Cardiac fibroblast (primary cell): ENCODE measurements at regions not wholly inside any gene's neighbourhood (a gene's known extent, or its start where the extent isn't known, plus 50 kb on each side); places are given as distances from the start of the nearest gene placed in this dataset.

Experiments used
- DNase-seq, 2 donors: peaks; one replicate each; pipeline versions ENCODE4 v3.0.0 to v3.0.0-alpha.2; 2010; ENCODE audit warnings: low read depth in 2 of 2
- H3K4me3 ChIP-seq, 2 donors: replicated peaks in 1 of 2; 1 replicate in 1 of 2; 2 replicates in 1 of 2; pipeline ENCODE4 v1.5.1; 2011; ENCODE audit warnings: low read depth in 2 of 2, low read length in 2 of 2, mild to moderate bottlenecking in 2 of 2, moderate library complexity in 1 of 2
- TF ChIP-seq, protein P1 (sequence below): IDR thresholded peaks from one replicate; pipeline ENCODE4 v1.5.1; 2011; ENCODE audit warnings: low read depth, mild to moderate bottlenecking, low read length, inconsistent platforms

DNA sequence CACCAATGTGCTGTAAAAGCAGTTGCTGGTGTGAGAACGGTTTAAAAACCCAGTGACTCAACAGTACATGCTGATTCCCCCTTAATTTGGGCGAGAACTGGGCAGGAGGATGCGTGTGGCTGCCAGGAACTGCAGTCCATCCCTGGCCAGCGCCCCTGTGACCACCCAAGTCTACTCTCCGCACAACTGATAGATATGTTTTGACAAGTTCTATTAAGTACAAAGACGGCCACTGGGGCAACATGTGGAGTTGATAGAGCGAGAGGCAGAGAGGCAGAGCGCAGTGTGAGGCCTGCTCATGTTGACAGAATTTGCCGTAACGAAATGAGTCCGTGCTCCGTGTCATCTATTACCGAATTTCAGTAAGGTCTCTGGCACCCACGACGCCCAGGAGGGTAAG, 855.0 kb downstream of the BCL11B start:
- no peak overlapping the region for H3K4me3 ChIP-seq
- no peak for DNase-seq
- TF ChIP-seq, protein P1, sequence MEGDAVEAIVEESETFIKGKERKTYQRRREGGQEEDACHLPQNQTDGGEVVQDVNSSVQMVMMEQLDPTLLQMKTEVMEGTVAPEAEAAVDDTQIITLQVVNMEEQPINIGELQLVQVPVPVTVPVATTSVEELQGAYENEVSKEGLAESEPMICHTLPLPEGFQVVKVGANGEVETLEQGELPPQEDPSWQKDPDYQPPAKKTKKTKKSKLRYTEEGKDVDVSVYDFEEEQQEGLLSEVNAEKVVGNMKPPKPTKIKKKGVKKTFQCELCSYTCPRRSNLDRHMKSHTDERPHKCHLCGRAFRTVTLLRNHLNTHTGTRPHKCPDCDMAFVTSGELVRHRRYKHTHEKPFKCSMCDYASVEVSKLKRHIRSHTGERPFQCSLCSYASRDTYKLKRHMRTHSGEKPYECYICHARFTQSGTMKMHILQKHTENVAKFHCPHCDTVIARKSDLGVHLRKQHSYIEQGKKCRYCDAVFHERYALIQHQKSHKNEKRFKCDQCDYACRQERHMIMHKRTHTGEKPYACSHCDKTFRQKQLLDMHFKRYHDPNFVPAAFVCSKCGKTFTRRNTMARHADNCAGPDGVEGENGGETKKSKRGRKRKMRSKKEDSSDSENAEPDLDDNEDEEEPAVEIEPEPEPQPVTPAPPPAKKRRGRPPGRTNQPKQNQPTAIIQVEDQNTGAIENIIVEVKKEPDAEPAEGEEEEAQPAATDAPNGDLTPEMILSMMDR: no peak

- TF ChIP-seq, protein P1: no peak
- DNase-seq: no peak
- no peak overlapping the region for H3K4me3 ChIP-seq
These were observed 843.5 kb downstream of the BCL11B start for GRCh38 chr14:98428483-98428994.

DNA sequence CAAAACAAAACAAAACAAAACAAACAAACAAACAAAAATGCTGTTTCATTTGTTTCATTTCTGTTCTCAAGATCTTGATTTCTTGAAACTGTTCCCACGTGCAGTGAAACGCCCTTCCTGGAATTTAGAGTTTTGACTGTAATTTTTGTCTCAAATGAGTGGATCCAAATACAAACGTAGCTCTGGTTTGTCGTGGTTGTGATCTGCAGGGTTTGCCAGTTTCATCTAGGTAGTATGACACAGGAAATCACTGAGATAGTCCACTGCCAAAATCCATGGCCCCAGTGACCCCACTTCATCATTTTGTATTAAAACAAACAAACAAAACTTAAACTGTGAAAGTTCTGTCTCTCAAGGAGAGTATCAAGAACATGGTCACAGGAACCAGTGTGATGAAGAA, 838.6 kb downstream of the BCL11B start:
- no peak overlapping the region for H3K4me3 ChIP-seq
- no peak for DNase-seq
- TF ChIP-seq, protein P1: no peak

DNA sequence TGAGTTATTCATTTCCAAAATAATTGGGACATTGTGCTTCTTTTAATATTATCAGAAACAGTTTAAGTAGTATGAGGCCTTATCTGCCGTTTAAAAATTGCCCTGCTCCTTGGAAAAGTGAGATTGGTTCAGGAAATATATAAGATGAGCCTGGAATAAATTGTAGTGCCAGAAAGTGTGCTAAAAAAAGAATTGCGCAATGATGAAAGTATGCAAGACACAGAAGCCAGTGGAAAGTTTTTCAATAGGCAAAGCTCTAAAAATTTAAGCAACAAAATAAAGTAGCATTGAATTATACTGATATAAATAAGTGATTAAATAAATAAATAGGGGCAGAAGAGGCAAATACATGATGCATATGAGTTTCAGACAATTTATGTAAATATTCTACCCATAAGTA, 834.9 kb downstream of the BCL11B start:
- H3K4me3 ChIP-seq: no peak overlapping the region
- TF ChIP-seq, protein P1: no peak
- DNase-seq: no peak

DNA sequence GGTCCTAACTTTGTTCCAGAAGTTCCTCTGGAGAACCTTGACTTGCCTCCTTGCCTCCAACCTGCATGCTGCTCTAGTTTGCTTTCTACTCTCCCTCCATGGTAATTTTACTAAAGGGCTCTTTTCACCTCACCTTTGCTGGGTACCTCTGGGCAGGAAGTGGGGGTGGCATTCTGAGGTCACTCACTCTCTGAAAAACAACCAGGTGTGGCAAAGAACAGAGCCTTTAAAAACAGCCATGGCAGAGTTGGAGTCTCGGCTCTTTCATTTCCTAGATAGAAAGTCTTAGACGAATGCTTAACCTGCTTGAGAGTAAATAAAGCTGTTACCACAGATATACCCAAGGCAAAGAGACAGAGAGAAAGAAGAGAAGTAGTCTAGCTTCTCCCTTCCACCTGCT, 827.9 kb downstream of the BCL11B start:
- no peak overlapping the region for H3K4me3 ChIP-seq
- no peak for DNase-seq
- TF ChIP-seq, protein P1: no peak

- TF ChIP-seq, protein P1: no peak
- no peak overlapping the region for H3K4me3 ChIP-seq
- no peak for DNase-seq
These were observed 826.3 kb downstream of the BCL11B start for GRCh38 chr14:98445718-98446117.

- H3K4me3 ChIP-seq: no peak overlapping the region
- DNase-seq: no peak
- TF ChIP-seq, protein P1: no peak
These were observed 825.5 kb downstream of the BCL11B start for GRCh38 chr14:98446508-98446907.
